ENCODE measurements at regions not wholly inside any gene's neighbourhood (a gene's known extent, or its start where the extent isn't known, plus 50 kb on each side); places are given as distances from the start of the nearest gene placed in this dataset.
A peak's percentile ranks its signal among the peaks of the same experiment; 100 is the strongest.

- Mint-ChIP-seq H3K4me3 (ENCODE audit: unreplicated experiment) (no peak overlapping the region), H3K4me1 (ENCODE audit: unreplicated experiment) (peaks cover 54% of the 10 kb centered on the region), H3K27me3 (ENCODE audit: unreplicated experiment) (no peaks in the 10 kb centered on the region), H3K9me3 (ENCODE audit: unreplicated experiment) (no peaks in the 10 kb centered on the region), H3K27ac (ENCODE audit: unreplicated experiment) (no peak overlapping the region), H3K36me3 (ENCODE audit: unreplicated experiment) (peaks cover 2% of the 10 kb centered on the region)
- no peak for DNase-seq (ENCODE audit: extremely low spot score, unreplicated experiment)
- peak; percentile 20 for TF ChIP-seq CTCF (IDR thresholded peaks at IDR 0.05)
Measured at GRCh38 chr7:41892356-41893100, 189.6 kb upstream of the INHBA start.

DNA sequence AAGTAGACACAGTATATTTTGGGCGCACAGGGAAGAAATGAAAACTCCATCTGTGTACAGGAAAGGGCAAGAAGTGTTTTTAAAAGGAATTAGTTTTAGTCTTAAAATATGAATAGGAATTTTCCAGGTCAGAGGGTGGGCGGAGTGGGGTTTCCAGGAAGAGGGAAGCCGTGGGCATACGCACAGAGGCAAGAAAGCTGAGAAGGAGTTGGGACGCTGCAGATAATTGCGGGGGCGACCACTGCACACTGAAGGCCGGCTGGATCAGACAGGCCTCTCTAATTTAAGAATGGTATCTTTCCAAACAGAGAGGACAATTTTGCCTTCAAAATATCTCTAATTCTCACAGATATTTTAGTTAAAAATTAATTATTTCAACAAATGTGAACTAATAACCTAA, 189.1 kb upstream of the INHBA start:
- H3K9me3 Mint-ChIP-seq (ENCODE audit: unreplicated experiment): no peaks in the 10 kb centered on the region
- no peak for TF ChIP-seq CTCF (IDR thresholded peaks at IDR 0.05)
- peaks cover 59% of the 10 kb centered on the region for H3K4me1 Mint-ChIP-seq (ENCODE audit: unreplicated experiment)
- no peak for DNase-seq (ENCODE audit: extremely low spot score, unreplicated experiment)
- H3K4me3 Mint-ChIP-seq (ENCODE audit: unreplicated experiment): no peak overlapping the region
- H3K27ac Mint-ChIP-seq (ENCODE audit: unreplicated experiment): no peak overlapping the region
- H3K36me3 Mint-ChIP-seq (ENCODE audit: unreplicated experiment): no peaks in the 10 kb centered on the region
- no peaks in the 10 kb centered on the region for H3K27me3 Mint-ChIP-seq (ENCODE audit: unreplicated experiment)

- H3K4me3 Mint-ChIP-seq (ENCODE audit: unreplicated experiment): no peak overlapping the region
- H3K27me3 Mint-ChIP-seq (ENCODE audit: unreplicated experiment): no peaks in the 10 kb centered on the region
- no peak for DNase-seq (ENCODE audit: extremely low spot score, unreplicated experiment)
- H3K36me3 Mint-ChIP-seq (ENCODE audit: unreplicated experiment): no peaks in the 10 kb centered on the region
- H3K4me1 Mint-ChIP-seq (ENCODE audit: unreplicated experiment): peaks cover 71% of the 10 kb centered on the region
- no peaks in the 10 kb centered on the region for H3K9me3 Mint-ChIP-seq (ENCODE audit: unreplicated experiment)
- peak overlapping the region; percentile 19 for H3K27ac Mint-ChIP-seq (ENCODE audit: unreplicated experiment)
- no peak for TF ChIP-seq CTCF (IDR thresholded peaks at IDR 0.05)
Measured at GRCh38 chr7:41890631-41891274, 187.9 kb upstream of the INHBA start.

GRCh38 chr7:41889472-41889871, 186.6 kb upstream of the INHBA start:
- no peak overlapping the region for H3K4me3 Mint-ChIP-seq (ENCODE audit: unreplicated experiment)
- no peak for DNase-seq (ENCODE audit: extremely low spot score, unreplicated experiment)
- peaks cover 84% of the 10 kb centered on the region for H3K4me1 Mint-ChIP-seq (ENCODE audit: unreplicated experiment)
- H3K27me3 Mint-ChIP-seq (ENCODE audit: unreplicated experiment): no peaks in the 10 kb centered on the region
- TF ChIP-seq CTCF (IDR thresholded peaks at IDR 0.05): no peak
- no peaks in the 10 kb centered on the region for H3K36me3 Mint-ChIP-seq (ENCODE audit: unreplicated experiment)
- peak overlapping the region; percentile 29 for H3K27ac Mint-ChIP-seq (ENCODE audit: unreplicated experiment)
- no peaks in the 10 kb centered on the region for H3K9me3 Mint-ChIP-seq (ENCODE audit: unreplicated experiment)

- peaks cover 82% of the 10 kb centered on the region for H3K4me1 Mint-ChIP-seq (ENCODE audit: unreplicated experiment)
- TF ChIP-seq CTCF (IDR thresholded peaks at IDR 0.05): no peak
- H3K36me3 Mint-ChIP-seq (ENCODE audit: unreplicated experiment): no peaks in the 10 kb centered on the region
- H3K27me3 Mint-ChIP-seq (ENCODE audit: unreplicated experiment): no peaks in the 10 kb centered on the region
- peak overlapping the region; percentile 29 for H3K27ac Mint-ChIP-seq (ENCODE audit: unreplicated experiment)
- no peak for DNase-seq (ENCODE audit: extremely low spot score, unreplicated experiment)
- no peaks in the 10 kb centered on the region for H3K9me3 Mint-ChIP-seq (ENCODE audit: unreplicated experiment)
- H3K4me3 Mint-ChIP-seq (ENCODE audit: unreplicated experiment): no peak overlapping the region
Measured at GRCh38 chr7:41889040-41889439, 186.2 kb upstream of the INHBA start.

Measured in osteocyte (in vitro differentiated cells).